ENCODE measurements at regions not wholly inside any gene's neighbourhood (a gene's known extent, or its start where the extent isn't known, plus 50 kb on each side); places are given as distances from the start of the nearest gene placed in this dataset.
"Not testable (repeated sequence)": the region's sequence is repeated elsewhere in the genome, so short reads cannot be mapped to it uniquely, and the experiment has no call there.

GRCh38 chr7:25069900-25070443, 55.1 kb downstream of the CYCS start:
- Mint-ChIP-seq H3K4me1 (peaks cover 6% of the 10 kb centered on the region), H3K4me3 (peak overlapping the region; percentile 33), H3K27me3 (no peaks in the 10 kb centered on the region), H3K9me3 (no peaks in the 10 kb centered on the region), H3K27ac (no peak overlapping the region), H3K36me3 (no peaks in the 10 kb centered on the region)
- DNase-seq (ENCODE audit: low spot score in 2 of 2) (peak; percentile 40 to 63), ATAC-seq (ENCODE audit: low read depth) (peak; percentile 58)

GRCh38 chr7:25068502-25069213, 56.4 kb downstream of the CYCS start:
- Mint-ChIP-seq H3K27me3 (no peaks in the 10 kb centered on the region), H3K27ac (peak overlapping the region; percentile 2), H3K4me1 (peaks cover 6% of the 10 kb centered on the region), H3K9me3 (no peaks in the 10 kb centered on the region), H3K36me3 (no peaks in the 10 kb centered on the region), H3K4me3 (peak overlapping the region; percentile 2)
- no peak for DNase-seq (ENCODE audit: low spot score in 2 of 2)
- no peak for ATAC-seq (ENCODE audit: low read depth)

GRCh38 chr7:25067726-25068501, 57.1 kb downstream of the CYCS start:
- Mint-ChIP-seq H3K4me3 (no peak overlapping the region), H3K4me1 (peaks cover 6% of the 10 kb centered on the region), H3K36me3 (no peaks in the 10 kb centered on the region), H3K27ac (no peak overlapping the region), H3K27me3 (no peaks in the 10 kb centered on the region), H3K9me3 (no peaks in the 10 kb centered on the region)
- DNase-seq (ENCODE audit: low spot score in 2 of 2): no peak
- ATAC-seq (ENCODE audit: low read depth): no peak

DNA sequence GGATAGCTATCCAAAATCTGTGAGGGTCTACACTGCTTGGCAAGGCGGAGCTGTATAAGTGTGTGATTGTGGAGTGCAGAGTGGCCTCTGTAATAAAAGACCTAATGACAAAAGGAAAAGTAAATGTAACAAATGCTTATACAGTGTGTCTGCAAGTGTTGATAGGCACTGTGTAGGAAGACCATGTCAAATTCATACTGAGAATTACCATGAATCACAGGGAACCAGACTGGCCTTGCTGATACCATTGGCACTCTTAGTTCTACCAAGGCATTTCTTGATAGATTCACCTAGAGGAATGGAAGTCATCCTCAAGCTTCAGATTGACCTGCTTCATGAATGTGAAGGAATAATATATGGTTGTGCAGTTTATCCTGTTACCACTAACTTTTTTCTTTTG, 58.8 kb downstream of the CYCS start:
- Mint-ChIP-seq H3K36me3 (no peaks in the 10 kb centered on the region), H3K27ac (no peak overlapping the region), H3K9me3 (no peaks in the 10 kb centered on the region), H3K4me3 (no peak overlapping the region), H3K4me1 (peaks cover 6% of the 10 kb centered on the region), H3K27me3 (peaks cover 2% of the 10 kb centered on the region)
- no peak for DNase-seq (ENCODE audit: low spot score in 2 of 2)
- ATAC-seq (ENCODE audit: low read depth): no peak

- H3K27ac Mint-ChIP-seq: no peak overlapping the region
- DNase-seq (ENCODE audit: low spot score in 2 of 2): no peak
- peaks cover 6% of the 10 kb centered on the region for H3K27me3 Mint-ChIP-seq
- ATAC-seq (ENCODE audit: low read depth): no peak
- H3K4me1 Mint-ChIP-seq: peaks cover 4% of the 10 kb centered on the region
- no peak overlapping the region for H3K4me3 Mint-ChIP-seq
- H3K36me3 Mint-ChIP-seq: no peaks in the 10 kb centered on the region
- no peaks in the 10 kb centered on the region for H3K9me3 Mint-ChIP-seq
These were observed 62.7 kb downstream of the CYCS start for GRCh38 chr7:25062380-25062779.

DNA sequence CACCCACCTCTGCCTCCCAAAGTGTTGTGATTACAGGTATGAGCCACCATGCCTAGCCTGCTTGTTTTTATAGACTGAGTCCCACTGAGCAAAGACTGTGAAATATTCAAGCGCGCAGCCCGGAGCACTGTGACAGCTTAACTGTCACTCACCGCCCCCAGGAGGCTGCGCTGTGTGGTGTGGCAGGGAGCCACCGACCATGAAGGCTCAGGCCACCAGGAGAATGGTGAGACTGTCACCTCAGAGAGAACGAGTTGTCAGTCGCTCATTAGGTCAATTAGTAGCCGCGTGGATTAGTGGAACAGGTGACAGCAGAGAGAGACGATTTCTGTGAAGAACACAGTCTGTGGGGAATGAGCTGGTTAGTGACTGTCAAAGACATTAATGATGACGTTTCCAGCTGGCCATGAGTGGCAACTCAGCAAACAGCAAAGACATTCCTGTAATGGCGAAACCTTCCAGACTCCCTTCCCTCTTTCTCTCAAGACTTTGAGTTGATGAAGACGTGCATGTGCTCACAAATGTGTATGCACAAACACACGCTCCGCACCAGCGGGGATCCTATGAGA, 64.5 kb downstream of the CYCS start:
- Mint-ChIP-seq H3K27ac (no peak overlapping the region), H3K4me1 (peaks cover 4% of the 10 kb centered on the region), H3K9me3 (no peaks in the 10 kb centered on the region), H3K36me3 (no peaks in the 10 kb centered on the region), H3K4me3 (no peak overlapping the region), H3K27me3 (peaks cover 6% of the 10 kb centered on the region)
- DNase-seq (ENCODE audit: low spot score in 2 of 2): no peak
- no peak for ATAC-seq (ENCODE audit: low read depth)

DNA sequence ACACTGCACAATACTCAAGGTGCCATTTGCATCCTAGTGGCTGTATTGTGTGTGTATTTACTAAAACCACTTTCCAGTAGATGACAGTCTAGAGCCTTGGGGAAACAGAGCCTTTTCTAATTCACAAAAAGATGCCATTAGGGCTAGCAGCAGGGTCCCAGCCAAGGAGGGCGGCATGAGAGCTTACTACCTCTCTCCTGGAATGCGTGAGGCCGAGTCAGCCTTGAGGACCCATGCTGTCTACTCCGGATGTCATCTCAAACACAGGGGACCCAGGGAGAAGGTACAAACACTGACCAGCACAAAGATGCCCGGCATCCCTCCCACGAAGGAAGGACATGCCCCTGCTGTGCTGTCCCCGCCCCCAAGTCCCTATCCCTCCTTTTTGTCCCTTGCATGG, 65.5 kb downstream of the CYCS start:
- DNase-seq (ENCODE audit: low spot score in 2 of 2) (no peak), ATAC-seq (ENCODE audit: low read depth) (no peak)
- H3K27ac Mint-ChIP-seq: no peak overlapping the region
- no peaks in the 10 kb centered on the region for H3K9me3 Mint-ChIP-seq
- no peaks in the 10 kb centered on the region for H3K36me3 Mint-ChIP-seq
- no peak overlapping the region for H3K4me3 Mint-ChIP-seq
- peaks cover 6% of the 10 kb centered on the region for H3K27me3 Mint-ChIP-seq
- peaks cover 4% of the 10 kb centered on the region for H3K4me1 Mint-ChIP-seq

- Mint-ChIP-seq H3K27ac (no peak overlapping the region), H3K4me3 (no peak overlapping the region), H3K36me3 (no peaks in the 10 kb centered on the region), H3K27me3 (peaks cover 6% of the 10 kb centered on the region), H3K4me1 (peaks cover 4% of the 10 kb centered on the region), H3K9me3 (no peaks in the 10 kb centered on the region)
- ATAC-seq (ENCODE audit: low read depth) (no peak), DNase-seq (ENCODE audit: low spot score in 2 of 2) (no peak)
These were observed 68.7 kb downstream of the CYCS start for GRCh38 chr7:25056368-25056767.

- H3K4me1 Mint-ChIP-seq: peaks cover 4% of the 10 kb centered on the region
- no peak overlapping the region for H3K27ac Mint-ChIP-seq
These were observed 69.4 kb downstream of the CYCS start for GRCh38 chr7:25055520-25056220.

GRCh38 chr7:25054819-25055519, 70.1 kb downstream of the CYCS start:
- ATAC-seq (ENCODE audit: low read depth) (no peak), DNase-seq (ENCODE audit: low spot score in 2 of 2) (no peak)
- Mint-ChIP-seq H3K27ac (no peak overlapping the region), H3K9me3 (no peaks in the 10 kb centered on the region), H3K4me3 (no peak overlapping the region), H3K27me3 (peaks cover 6% of the 10 kb centered on the region), H3K4me1 (peaks cover 4% of the 10 kb centered on the region), H3K36me3 (no peaks in the 10 kb centered on the region)

More at GRCh38 chr7:25055520-25056220, 69.4 kb downstream of the CYCS start:
- H3K36me3 Mint-ChIP-seq: no peaks in the 10 kb centered on the region
- no peak for DNase-seq (ENCODE audit: low spot score in 2 of 2)
- no peak for ATAC-seq (ENCODE audit: low read depth)
- H3K9me3 Mint-ChIP-seq: no peaks in the 10 kb centered on the region
- no peak overlapping the region for H3K4me3 Mint-ChIP-seq
- H3K27me3 Mint-ChIP-seq: peaks cover 6% of the 10 kb centered on the region

GRCh38 chr7:25050223-25050622, 70.2 kb upstream of the OSBPL3 start:
- peaks cover 3% of the 10 kb centered on the region for H3K27me3 Mint-ChIP-seq
- H3K4me3 Mint-ChIP-seq: no peak overlapping the region
- DNase-seq (ENCODE audit: low spot score in 2 of 2): no peak
- H3K4me1 Mint-ChIP-seq: no peaks in the 10 kb centered on the region
- no peak for ATAC-seq (ENCODE audit: low read depth)
- no peaks in the 10 kb centered on the region for H3K36me3 Mint-ChIP-seq
- H3K27ac Mint-ChIP-seq: no peak overlapping the region
- H3K9me3 Mint-ChIP-seq: no peaks in the 10 kb centered on the region

DNA sequence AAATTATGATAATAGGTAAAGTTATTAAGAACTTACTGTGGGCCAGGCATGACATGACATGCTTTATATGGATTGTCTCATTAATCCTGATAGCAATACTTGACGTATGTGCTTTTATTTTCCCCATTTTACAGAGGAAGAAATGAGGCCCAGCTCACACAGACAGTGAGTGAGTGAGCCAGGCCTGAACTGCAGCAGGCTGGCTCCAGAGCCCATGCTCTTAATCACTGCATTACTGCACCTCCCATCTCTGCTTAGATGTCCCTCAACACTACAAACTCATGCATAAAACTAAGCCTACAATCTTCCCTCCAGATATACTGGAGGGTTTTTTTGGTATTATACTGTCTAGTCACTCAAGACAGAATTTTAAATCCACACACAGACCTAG, 68.5 kb upstream of the OSBPL3 start:
- Mint-ChIP-seq H3K27me3 (peaks cover under 1% of the 10 kb centered on the region), H3K27ac (no peak overlapping the region), H3K4me3 (no peak overlapping the region), H3K36me3 (no peaks in the 10 kb centered on the region), H3K9me3 (no peaks in the 10 kb centered on the region), H3K4me1 (no peaks in the 10 kb centered on the region)
- ATAC-seq (ENCODE audit: low read depth) (no peak), DNase-seq (ENCODE audit: low spot score in 2 of 2) (no peak)

GRCh38 chr7:25047571-25048443, 67.8 kb upstream of the OSBPL3 start:
- not testable (repeated sequence) for H3K9me3 Mint-ChIP-seq; ATAC-seq (ENCODE audit: low read depth); H3K36me3 Mint-ChIP-seq; H3K4me1 Mint-ChIP-seq; H3K27ac Mint-ChIP-seq; H3K27me3 Mint-ChIP-seq; H3K4me3 Mint-ChIP-seq; DNase-seq (ENCODE audit: low spot score in 2 of 2)

All from memory B cell (primary cell).